Posterior vena cava (tissue), 2 donors: ENCODE measurements at regions not wholly inside any gene's neighbourhood (a gene's known extent, or its start where the extent isn't known, plus 50 kb on each side); places are given as distances from the start of the nearest gene placed in this dataset.
"Not testable (repeated sequence)": the region's sequence is repeated elsewhere in the genome, so short reads cannot be mapped to it uniquely, and the experiment has no call there.

Source experiments
- DNase-seq: peaks from one replicate; pipeline ENCODE4 v3.0.0-alpha.2; 2020; ENCODE audit warnings: low spot score
- intact Hi-C, 2 donors: fragments of 100-400 bp; cut with DNase I; formaldehyde crosslinking; loops; one replicate each; pipeline versions ENCODE4 v1.14.1 to v1.14.2; 2022 to 2023
- donor health status: DM: yes; HTN: yes; CAD: no.
- donor health status: DM: yes; HTN: yes; CAD: no.

- intact Hi-C loops: no loop called here
These were observed 601.8 kb upstream of the ZFP42 start for GRCh38 chr4:187393531-187394344.

GRCh38 chr4:187396106-187396505 lies 599.5 kb upstream of the ZFP42 start:
- DNase-seq: no peak
- intact Hi-C loops: no loop called here

More at GRCh38 chr4:187393531-187394344, 601.8 kb upstream of the ZFP42 start:
- no peak for DNase-seq

- DNase-seq, intact Hi-C loops: not testable (repeated sequence)
These were observed 587.1 kb upstream of the ZFP42 start for GRCh38 chr4:187408447-187408846.

GRCh38 chr4:187413564-187414358 lies 581.8 kb upstream of the ZFP42 start:
- DNase-seq: no peak
- intact Hi-C loops: no loop called here

GRCh38 chr4:187414716-187415115 lies 580.9 kb upstream of the ZFP42 start:
- no peak for DNase-seq
- intact Hi-C loops: no loop called here

GRCh38 chr4:187415231-187415630 lies 580.3 kb upstream of the ZFP42 start:
- DNase-seq: no peak
- intact Hi-C loops: no loop called here

- no peak for DNase-seq
- intact Hi-C loops: no loop called here
These were observed 579.4 kb upstream of the ZFP42 start for GRCh38 chr4:187416216-187416615.

GRCh38 chr4:187417721-187418120 lies 577.9 kb upstream of the ZFP42 start:
- intact Hi-C loops: no loop called here
- DNase-seq: no peak

- intact Hi-C loops: no loop called here
- DNase-seq: no peak
These were observed 572.9 kb upstream of the ZFP42 start for GRCh38 chr4:187422655-187423054.

- DNase-seq: no peak
- intact Hi-C loops: no loop called here
These were observed 570.9 kb upstream of the ZFP42 start for GRCh38 chr4:187424636-187425035.

GRCh38 chr4:187426511-187426910 lies 569.1 kb upstream of the ZFP42 start:
- intact Hi-C loops: no loop called here
- no peak for DNase-seq

- no peak for DNase-seq
- intact Hi-C loops: no loop called here
These were observed 563.3 kb upstream of the ZFP42 start for GRCh38 chr4:187432310-187432709.

- intact Hi-C loops: no loop called here
- no peak for DNase-seq
These were observed 562.4 kb upstream of the ZFP42 start for GRCh38 chr4:187433141-187433540.

- DNase-seq: no peak
- intact Hi-C loops: no loop called here
These were observed 559.3 kb upstream of the ZFP42 start for GRCh38 chr4:187436251-187436650.

- DNase-seq: no peak
- intact Hi-C loops: no loop called here
These were observed 551.5 kb upstream of the ZFP42 start for GRCh38 chr4:187444061-187444460.

- intact Hi-C loops: no loop called here
- no peak for DNase-seq
These were observed 545.9 kb upstream of the ZFP42 start for GRCh38 chr4:187449702-187450101.

- intact Hi-C loops: no loop called here
These were observed 543.8 kb upstream of the ZFP42 start for GRCh38 chr4:187451776-187452175.

GRCh38 chr4:187460016-187460415 lies 535.6 kb upstream of the ZFP42 start:
- no peak for DNase-seq
- intact Hi-C loops: no loop called here

More at GRCh38 chr4:187451776-187452175, 543.8 kb upstream of the ZFP42 start:
- DNase-seq: no peak

GRCh38 chr4:187464573-187464972 lies 531.0 kb upstream of the ZFP42 start:
- no peak for DNase-seq
- intact Hi-C loops: no loop called here

GRCh38 chr4:187467224-187467623 lies 528.3 kb upstream of the ZFP42 start:
- DNase-seq: no peak
- intact Hi-C loops: no loop called here

- no peak for DNase-seq
- intact Hi-C loops: no loop called here
These were observed 525.9 kb upstream of the ZFP42 start for GRCh38 chr4:187469627-187470026.
